Activated T-cell treated with anti-CD3 and anti-CD28 coated beads for 24 hours (primary cell): ENCODE measurements at regions not wholly inside any gene's neighbourhood (a gene's known extent, or its start where the extent isn't known, plus 50 kb on each side); places are given as distances from the start of the nearest gene placed in this dataset.

Source experiments
- DNase-seq: peaks from one replicate; pipeline ENCODE4 v3.0.0-alpha.2; 2020; ENCODE audit warnings: low read depth

- DNase-seq: no peak
Measured at GRCh38 chr4:65893957-65894755, 223.9 kb upstream of the EPHA5 start.

GRCh38 chr4:65893271-65893670 is 223.0 kb upstream of the EPHA5 start:
- DNase-seq: no peak

- no peak for DNase-seq
Measured at GRCh38 chr4:65880594-65880993, 210.3 kb upstream of the EPHA5 start.

- DNase-seq: no peak
Measured at GRCh38 chr4:65868096-65868824, 198.0 kb upstream of the EPHA5 start.

- DNase-seq: no peak
Measured at GRCh38 chr4:65865489-65865888, 195.2 kb upstream of the EPHA5 start.

GRCh38 chr4:65861993-65862392 is 191.7 kb upstream of the EPHA5 start:
- no peak for DNase-seq

- DNase-seq: no peak
Measured at GRCh38 chr4:65845199-65845773, 175.0 kb upstream of the EPHA5 start.

- DNase-seq: no peak
Measured at GRCh38 chr4:65839164-65839931, 169.1 kb upstream of the EPHA5 start.

GRCh38 chr4:65834707-65835106 is 164.4 kb upstream of the EPHA5 start:
- DNase-seq: no peak

GRCh38 chr4:65831828-65832227 is 161.5 kb upstream of the EPHA5 start:
- DNase-seq: no peak

GRCh38 chr4:65825116-65825753 is 154.9 kb upstream of the EPHA5 start:
- no peak for DNase-seq

- no peak for DNase-seq
Measured at GRCh38 chr4:65819192-65819591, 148.9 kb upstream of the EPHA5 start.

- no peak for DNase-seq
Measured at GRCh38 chr4:65805936-65806335, 135.6 kb upstream of the EPHA5 start.

- DNase-seq: no peak
Measured at GRCh38 chr4:65799513-65799912, 129.2 kb upstream of the EPHA5 start.

- DNase-seq: no peak
Measured at GRCh38 chr4:65798498-65799127, 128.3 kb upstream of the EPHA5 start.

- DNase-seq: no peak
Measured at GRCh38 chr4:65791812-65792308, 121.6 kb upstream of the EPHA5 start.

GRCh38 chr4:65791111-65791811 is 121.0 kb upstream of the EPHA5 start:
- DNase-seq: no peak

GRCh38 chr4:65789805-65790204 is 119.5 kb upstream of the EPHA5 start:
- no peak for DNase-seq

GRCh38 chr4:65789341-65789740 is 119.1 kb upstream of the EPHA5 start:
- DNase-seq: no peak

GRCh38 chr4:65777270-65777669 is 107.0 kb upstream of the EPHA5 start:
- no peak for DNase-seq

GRCh38 chr4:65773636-65774035 is 103.3 kb upstream of the EPHA5 start:
- DNase-seq: no peak
